GM12865 (cell line): ENCODE measurements at regions not wholly inside any gene's neighbourhood (a gene's known extent, or its start where the extent isn't known, plus 50 kb on each side); places are given as distances from the start of the nearest gene placed in this dataset.

Source experiments
- DNase-seq: peaks from one replicate; pipeline ENCODE4 v3.0.0; 2010; ENCODE audit warnings: low read depth
- H3K4me3 ChIP-seq: 2 replicates; pipeline ENCODE4 v1.5.1; 2011; ENCODE audit warnings: mild to moderate bottlenecking, low read depth, low read length, control low read depth
- TF ChIP-seq, protein P1 (sequence below): IDR thresholded peaks from 2 replicates; pipeline ENCODE4 v1.5.1; 2011; ENCODE audit warnings: low read length, control low read depth, low read depth, inconsistent platforms; ENCODE audit not compliant: insufficient read depth; ENCODE audit errors: missing control alignments

DNA sequence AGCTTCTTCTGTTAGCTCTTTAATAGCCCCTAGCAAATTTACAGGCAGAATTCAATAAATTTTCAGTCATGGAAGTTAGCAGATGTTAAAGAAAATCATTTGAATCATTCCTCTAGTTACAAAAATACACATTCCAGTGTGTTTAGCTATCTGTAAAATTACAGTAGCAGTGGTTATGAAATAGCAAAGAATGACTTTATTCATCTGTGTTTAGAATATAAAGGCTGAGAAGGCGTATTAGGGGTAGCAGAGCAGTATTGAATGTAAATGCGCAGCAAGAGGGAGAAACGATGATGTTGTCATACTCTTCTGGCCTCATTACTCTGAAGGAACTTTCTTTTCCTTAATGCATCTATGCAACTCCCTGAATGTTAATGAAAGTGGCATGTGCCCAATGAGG is 106.2 kb upstream of the CYYR1 start:
- TF ChIP-seq, protein P1, sequence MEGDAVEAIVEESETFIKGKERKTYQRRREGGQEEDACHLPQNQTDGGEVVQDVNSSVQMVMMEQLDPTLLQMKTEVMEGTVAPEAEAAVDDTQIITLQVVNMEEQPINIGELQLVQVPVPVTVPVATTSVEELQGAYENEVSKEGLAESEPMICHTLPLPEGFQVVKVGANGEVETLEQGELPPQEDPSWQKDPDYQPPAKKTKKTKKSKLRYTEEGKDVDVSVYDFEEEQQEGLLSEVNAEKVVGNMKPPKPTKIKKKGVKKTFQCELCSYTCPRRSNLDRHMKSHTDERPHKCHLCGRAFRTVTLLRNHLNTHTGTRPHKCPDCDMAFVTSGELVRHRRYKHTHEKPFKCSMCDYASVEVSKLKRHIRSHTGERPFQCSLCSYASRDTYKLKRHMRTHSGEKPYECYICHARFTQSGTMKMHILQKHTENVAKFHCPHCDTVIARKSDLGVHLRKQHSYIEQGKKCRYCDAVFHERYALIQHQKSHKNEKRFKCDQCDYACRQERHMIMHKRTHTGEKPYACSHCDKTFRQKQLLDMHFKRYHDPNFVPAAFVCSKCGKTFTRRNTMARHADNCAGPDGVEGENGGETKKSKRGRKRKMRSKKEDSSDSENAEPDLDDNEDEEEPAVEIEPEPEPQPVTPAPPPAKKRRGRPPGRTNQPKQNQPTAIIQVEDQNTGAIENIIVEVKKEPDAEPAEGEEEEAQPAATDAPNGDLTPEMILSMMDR, result no peak
- no peak overlapping the region for H3K4me3 ChIP-seq
- no peak for DNase-seq

DNA sequence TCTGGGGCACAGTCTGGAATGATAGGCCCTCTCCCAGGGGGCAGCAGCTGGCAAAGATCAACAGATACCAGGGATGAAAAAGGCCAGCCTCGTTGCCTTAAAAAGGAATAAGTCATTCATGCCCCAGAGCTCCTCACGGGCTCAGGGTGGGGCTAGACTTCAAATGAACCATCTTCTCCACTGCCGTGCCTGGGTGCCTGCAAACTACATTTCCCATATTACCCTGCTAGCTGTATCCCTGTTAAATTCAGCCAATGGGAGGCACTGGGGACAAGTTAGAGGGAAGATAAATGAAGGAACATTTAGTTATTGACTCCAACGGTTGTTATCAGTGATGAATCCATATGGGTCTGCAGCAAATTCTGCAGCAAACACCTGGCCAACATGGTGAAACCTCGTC is 101.2 kb upstream of the CYYR1 start:
- TF ChIP-seq, protein P1, result no peak

DNA sequence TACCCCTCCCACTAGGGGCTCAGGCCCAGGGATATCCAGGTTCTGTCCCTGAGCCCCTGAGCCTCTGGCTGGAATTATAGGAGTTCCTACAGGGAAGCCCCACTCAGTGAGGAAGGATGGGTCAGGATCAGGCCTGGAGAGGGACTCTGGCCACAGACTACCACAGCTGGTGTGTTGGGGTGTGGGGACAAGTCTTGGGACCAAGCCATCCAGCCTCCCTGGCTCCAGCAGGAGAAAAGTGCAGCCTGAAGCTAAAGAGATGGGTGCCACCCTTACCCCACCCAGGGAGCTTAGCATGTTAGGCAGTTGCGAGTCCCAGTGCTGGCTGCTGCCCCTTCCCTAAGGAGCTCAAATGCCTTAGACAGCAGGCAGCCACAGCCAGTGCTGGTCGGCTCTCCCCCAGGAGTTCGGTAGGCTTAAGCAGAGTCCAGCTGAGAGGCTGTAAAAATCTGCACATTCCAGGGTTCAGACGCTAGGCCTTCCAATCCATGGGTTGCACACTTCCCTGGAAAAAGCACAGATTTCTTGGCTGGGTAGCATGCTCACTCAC is 96.2 kb upstream of the CYYR1 start:
- DNase-seq, result no peak
- TF ChIP-seq, protein P1, result no peak

More for the DNA sequence above, 101.2 kb upstream of the CYYR1 start:
- DNase-seq, result no peak
- no peak overlapping the region for H3K4me3 ChIP-seq

DNA sequence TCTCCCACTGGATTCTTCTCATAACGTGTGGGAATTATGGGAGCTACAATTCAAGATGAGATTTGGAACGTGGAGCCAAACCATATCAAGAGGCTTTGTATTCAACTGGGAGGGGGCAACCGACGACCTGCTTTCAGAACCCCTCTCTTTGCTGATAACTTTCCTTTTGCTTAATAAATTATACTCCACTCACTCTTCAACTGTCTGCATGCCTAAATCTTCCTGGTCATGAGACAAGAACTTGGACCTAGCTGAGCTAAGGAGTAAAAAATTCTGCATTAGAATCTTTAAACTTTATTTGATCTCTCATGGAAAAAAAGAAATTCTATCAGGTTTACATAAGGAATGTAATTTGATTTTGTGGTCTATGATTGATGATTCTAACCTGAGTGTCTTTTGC is 86.7 kb upstream of the CYYR1 start:
- TF ChIP-seq, protein P1, result no peak
- no peak for DNase-seq
- no peak overlapping the region for H3K4me3 ChIP-seq

More for the DNA sequence above, 96.2 kb upstream of the CYYR1 start:
- H3K4me3 ChIP-seq, result no peak overlapping the region

DNA sequence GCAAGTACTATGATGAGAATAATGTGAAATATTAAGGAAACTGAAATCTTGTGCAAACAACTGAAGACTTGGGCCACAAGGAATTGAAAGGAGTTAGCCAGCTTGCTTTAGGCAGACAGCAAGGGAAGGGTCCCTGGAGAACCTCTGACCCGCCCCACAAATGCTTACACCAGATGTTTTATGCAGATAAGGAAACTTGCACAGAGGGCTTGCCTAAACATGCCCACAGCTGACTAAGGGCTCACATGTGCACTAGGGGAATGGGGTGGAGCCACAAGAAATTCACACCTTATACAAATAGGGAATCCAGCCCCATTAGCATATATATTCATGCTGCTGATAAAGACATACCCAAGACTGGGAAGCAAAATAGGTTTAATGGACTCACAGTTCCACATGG is 86.1 kb upstream of the CYYR1 start:
- peak; percentile 1 for DNase-seq
- TF ChIP-seq, protein P1, result no peak
- H3K4me3 ChIP-seq, result no peak overlapping the region

DNA sequence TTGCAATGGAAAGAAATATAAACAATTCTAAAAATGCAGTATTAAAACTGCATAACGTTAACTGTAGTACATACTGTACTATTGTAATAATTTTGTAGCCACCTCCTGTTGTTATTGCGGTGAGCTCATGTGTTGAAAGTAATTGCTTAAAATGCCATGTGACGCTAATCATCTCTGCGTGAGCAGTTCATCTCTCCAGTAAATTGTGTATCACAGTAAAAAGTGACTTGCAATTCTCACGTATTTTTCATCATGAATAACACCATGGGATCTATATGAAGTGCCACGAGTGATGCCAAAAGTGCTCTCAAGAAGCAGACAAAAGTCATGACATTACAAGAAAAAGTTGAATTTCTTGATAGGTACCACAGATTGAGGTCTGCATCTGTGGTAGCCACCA is 82.4 kb upstream of the CYYR1 start:
- no peak overlapping the region for H3K4me3 ChIP-seq
- DNase-seq, result no peak
- TF ChIP-seq, protein P1, result no peak

DNA sequence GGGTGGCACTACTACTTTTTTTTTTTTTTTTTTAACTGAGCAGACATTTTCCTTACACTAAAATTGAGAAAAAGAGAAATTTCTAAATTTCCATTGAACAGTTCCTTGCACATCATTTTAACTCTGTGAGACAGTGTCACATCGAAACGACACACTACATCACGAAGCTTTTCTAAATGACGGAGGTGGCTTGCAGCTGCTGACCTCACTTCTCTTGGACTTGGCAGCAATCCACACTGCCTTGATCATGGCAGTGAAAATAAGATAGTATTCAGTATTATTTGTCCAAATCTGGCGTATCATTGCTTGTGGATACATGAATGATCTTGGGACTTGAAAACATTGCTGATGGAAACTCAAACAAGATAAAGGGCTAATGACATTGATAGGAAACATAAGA is 80.3 kb upstream of the CYYR1 start:
- DNase-seq, result no peak
- TF ChIP-seq, protein P1, result no peak
- H3K4me3 ChIP-seq, result no peak overlapping the region
